PFSK-1 (cell line): ENCODE measurements at regions not wholly inside any gene's neighbourhood (a gene's known extent, or its start where the extent isn't known, plus 50 kb on each side); places are given as distances from the start of the nearest gene placed in this dataset.

ENCODE experiments used
- POLR2AphosphoS5 ChIP-seq: IDR thresholded peaks from 2 replicates; pipeline ENCODE4 v1.6.1; 2012; ENCODE audit warnings: low read depth, mild to moderate bottlenecking, control low read depth, low read length, moderate library complexity
- REST ChIP-seq, 2 experiments: IDR thresholded peaks; 2 replicates each; pipeline versions ENCODE4 v1.6.1 to v1.8.0; 2011 to 2012; ENCODE audit warnings: low read depth in 2 of 2, low read length in 2 of 2, control low read depth in 1 of 2, inconsistent platforms in 1 of 2, mild to moderate bottlenecking in 1 of 2, moderate library complexity in 1 of 2; ENCODE audit not compliant: insufficient read depth in 1 of 2
- SIN3A ChIP-seq: IDR thresholded peaks from 2 replicates; pipeline ENCODE4 v1.6.1; 2012; ENCODE audit warnings: mild to moderate bottlenecking, low read length, moderate library complexity, borderline replicate concordance; ENCODE audit not compliant: insufficient read depth
- TAF1 ChIP-seq: IDR thresholded peaks from 2 replicates; pipeline ENCODE4 v1.6.1; 2012; ENCODE audit warnings: low read length, control low read depth, borderline replicate concordance; ENCODE audit not compliant: insufficient read depth

GRCh38 chr11:115776916-115777315, 272.7 kb upstream of the CADM1 start:
- TF ChIP-seq TAF1 (no peak), POLR2AphosphoS5 (no peak), REST (IDR thresholded peaks at IDR 0.05; ENCODE audit: insufficient read depth in 1 of 2, low read depth in 2 of 2, low read length in 2 of 2) (no peak), SIN3A (no peak)
